ENCODE measurements at regions not wholly inside any gene's neighbourhood (a gene's known extent, or its start where the extent isn't known, plus 50 kb on each side); places are given as distances from the start of the nearest gene placed in this dataset.
"Not testable (repeated sequence)": the region's sequence is repeated elsewhere in the genome, so short reads cannot be mapped to it uniquely, and the experiment has no call there.

DNA sequence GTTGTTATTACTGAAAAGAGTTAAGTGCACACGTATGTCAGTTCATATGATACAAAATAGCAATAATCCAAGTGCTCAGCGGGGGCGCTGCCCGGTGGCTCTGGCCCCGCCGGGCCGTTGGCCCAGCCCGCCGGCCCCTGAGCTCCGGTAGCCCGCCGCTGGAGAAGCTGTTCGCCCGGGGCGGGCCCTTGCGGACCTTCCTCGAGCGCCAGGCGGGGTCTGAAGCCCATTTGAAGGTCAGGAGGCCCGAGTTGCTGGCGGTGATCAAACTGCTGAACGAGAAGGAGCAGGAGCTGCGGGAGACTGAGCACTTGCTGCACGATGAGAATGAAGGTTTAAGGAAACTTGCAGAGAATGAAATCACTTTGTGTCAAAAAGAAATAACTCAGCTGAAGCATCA, 599.0 kb downstream of the TRIML1 start:
- DNase-seq (ENCODE audit: low read depth), result not testable (repeated sequence)

DNA sequence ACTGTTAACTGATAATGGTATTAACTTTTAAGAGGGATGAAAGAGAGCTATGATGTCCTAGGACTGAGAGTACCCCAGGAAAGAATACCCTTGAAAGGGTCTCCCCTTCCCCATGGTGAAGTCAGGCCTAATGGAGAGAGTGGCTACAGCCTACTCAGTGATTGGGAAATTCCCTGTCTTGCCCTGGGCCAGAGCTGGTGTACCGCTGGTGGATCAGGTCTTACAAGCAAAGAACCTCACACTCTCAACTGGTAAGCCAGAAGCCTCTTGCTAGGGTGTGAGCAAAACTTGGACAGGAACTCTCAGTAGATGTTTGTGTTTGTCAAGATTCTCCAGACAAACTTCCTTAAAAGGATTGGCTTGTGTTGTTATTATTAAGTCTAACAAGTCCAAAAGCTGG, 600.9 kb downstream of the TRIML1 start:
- not testable (repeated sequence) for DNase-seq (ENCODE audit: low read depth)

DNA sequence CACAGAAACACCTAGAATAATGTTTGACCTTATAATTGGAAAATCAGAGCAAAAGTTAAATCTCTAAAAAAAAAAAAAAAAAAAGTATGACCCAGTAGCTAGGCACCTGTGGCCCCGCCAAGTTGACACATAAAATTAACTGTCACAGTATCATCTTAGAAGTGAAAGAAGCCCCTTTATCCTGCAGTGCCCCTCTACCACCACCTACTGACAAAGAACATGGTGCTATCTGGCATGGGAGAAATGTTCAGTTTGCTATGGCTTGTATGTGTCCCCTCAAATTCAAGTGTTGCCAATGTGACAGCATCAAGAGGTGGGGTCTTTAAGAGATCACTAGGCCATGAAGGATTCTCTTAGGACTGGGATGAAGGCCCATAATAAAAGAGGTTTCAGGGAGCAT, 601.5 kb downstream of the TRIML1 start:
- DNase-seq (ENCODE audit: low read depth), result not testable (repeated sequence)

DNA sequence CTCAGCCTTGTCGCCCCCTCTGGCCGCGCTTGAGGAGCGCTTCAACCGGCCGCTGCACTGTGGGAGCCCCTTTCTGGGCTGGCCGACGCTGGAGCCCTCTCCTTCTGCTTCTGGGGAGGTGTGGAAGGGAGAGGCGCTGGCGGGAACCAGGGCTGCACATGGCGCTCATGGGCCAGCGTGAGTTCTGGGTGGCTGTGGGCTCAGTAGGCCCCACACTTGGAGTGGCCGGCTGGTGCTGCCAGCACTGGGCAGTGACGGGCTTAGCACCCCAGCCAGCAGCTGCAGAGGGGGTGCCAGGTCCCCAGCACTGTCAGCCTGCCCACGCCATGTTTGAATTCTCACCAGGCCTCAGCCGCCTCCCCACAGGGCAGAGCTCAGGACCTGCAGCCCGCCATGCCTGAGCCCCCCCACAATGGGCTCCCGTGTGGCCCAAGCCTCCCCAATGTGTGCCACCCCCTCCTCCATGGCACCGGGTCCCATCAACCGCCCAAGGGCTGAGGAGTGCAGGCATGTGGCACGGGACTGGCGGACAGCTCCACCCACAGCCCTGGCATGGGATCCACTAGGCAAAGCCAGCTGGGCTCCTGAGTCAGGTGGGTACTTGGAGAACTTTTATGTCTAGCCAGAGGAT, 615.2 kb downstream of the TRIML1 start:
- DNase-seq (ENCODE audit: low read depth), result no peak

DNA sequence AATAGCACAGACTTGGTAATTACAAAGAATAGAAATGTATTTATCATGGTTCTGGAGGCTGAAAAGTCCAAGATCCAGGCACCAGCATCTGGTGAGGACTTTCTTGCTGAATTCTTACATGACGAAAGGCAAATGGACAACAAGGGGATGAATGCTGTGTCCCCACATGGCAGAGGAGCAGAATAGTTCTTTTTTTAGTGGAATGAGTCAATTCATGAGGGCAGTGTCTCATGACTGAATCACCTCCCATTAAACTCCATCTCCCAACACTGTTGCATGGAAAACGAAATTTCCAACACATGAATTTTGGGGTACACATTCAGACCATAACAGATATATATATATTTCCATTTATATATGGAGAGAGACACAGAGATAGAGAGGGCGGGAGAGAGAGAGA, 628.3 kb downstream of the TRIML1 start:
- no peak for DNase-seq (ENCODE audit: low read depth)

DNA sequence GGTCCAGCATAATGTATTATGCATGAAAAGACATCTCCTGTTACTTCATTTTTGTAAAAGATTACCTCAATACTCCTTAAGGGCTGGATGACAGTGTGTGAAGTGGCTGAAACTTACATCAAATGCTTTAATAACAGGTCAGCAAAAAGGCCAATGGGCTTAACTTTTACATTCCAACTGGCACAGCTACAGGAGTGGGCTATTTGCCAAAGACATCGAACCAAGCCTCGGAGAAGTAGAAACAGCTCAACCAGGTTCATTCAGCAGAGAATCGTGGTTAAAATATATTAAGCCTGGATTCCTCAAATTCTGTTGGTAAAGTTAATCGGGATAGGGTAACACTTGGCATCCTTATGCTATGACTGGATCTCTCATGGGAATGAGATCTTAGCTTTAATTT, 639.7 kb downstream of the TRIML1 start:
- DNase-seq (ENCODE audit: low read depth), result no peak

DNA sequence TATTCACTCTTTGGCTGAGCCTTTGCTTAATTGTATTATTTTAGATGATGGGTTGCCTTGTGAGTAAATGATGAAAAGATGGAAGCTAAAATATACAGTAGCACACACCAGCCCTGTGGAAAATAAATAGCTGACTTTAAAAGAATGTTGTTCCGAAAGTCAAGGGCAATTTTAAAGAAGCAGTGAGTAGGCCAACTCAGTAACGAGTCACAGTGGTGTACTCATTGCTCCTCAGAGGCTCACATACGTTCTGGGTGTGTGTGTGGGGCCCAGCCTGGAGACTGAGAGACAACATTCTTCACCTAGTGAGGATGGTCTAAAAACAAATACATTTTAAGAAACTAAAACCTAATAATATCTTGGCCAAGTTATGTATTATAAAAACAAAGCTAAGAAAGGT, 640.3 kb downstream of the TRIML1 start:
- no peak for DNase-seq (ENCODE audit: low read depth)

DNA sequence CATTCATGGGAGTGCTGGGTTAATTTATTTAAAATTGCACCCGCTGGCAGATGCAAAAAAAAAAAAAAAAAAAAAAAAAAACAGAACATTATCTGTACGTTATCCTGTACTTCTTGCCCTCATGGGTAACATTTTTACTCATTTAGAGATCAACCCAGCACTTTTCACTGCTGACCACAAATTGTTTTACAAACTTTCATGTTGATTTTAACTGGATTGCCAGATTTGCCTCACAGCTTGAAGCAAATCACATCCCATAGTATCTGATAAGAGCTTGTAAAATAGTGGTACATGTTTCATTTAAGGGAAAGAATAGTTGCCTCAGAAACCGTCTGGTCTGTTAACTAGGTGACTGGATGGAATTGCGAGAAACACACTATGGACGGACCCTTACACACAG, 640.8 kb downstream of the TRIML1 start:
- DNase-seq (ENCODE audit: low read depth), result no peak

DNA sequence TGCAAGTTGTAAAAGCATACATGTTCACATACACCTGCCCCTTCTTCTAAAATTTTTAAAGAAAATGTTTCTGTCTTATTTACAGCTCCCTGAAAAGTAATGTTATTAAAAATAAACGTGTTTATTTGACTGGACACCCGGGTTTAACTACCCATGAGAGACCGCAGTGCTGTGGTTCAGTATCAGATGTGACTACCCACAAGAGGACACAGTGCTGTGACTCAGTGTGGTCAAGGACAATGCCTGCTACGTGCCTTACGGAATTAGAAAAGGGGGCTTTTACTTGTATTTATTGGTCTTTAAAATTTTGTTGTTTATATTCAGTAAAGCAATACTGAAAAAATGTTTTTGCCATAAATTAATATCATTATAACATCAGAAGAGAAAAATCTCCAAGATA, 641.4 kb downstream of the TRIML1 start:
- DNase-seq (ENCODE audit: low read depth), result no peak

DNA sequence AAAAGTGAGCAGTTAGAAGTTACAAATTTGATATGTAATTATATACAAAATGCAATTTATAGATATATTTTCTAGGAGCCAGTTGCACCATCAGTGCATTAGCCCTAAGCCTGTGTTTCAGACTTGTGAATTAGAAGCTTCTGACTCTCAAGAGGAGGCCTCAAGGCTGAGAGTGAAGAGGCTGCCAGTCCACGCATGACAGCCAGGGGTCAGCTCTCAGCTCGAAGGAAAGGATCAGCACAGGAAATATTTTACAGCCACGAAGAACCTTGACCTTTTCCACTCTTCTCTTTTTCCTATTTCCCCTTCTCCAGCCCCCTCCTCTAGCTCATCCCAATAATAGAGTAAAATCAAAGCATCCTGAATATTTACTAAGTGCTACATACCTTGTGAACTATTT, 642.4 kb downstream of the TRIML1 start:
- no peak for DNase-seq (ENCODE audit: low read depth)

DNA sequence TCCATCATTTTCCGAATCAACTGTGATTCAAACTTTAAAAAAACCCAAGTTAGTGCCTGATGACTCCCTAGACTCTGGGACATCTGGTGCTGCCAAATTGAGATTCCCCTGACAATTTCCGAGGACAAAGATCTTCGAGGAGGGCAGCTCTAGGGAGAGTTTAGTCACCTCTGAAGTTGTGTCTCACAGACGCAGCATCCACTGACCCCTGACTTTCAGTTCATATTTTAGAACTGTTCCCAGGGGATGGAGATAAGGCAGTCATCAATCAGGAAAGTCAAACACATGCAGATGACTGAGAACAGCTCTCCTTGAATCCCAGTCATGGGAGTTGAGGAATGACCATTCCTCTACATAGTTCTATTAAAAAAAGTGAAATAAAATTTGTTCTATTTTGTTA, 643.9 kb downstream of the TRIML1 start:
- DNase-seq (ENCODE audit: low read depth), result no peak

DNA sequence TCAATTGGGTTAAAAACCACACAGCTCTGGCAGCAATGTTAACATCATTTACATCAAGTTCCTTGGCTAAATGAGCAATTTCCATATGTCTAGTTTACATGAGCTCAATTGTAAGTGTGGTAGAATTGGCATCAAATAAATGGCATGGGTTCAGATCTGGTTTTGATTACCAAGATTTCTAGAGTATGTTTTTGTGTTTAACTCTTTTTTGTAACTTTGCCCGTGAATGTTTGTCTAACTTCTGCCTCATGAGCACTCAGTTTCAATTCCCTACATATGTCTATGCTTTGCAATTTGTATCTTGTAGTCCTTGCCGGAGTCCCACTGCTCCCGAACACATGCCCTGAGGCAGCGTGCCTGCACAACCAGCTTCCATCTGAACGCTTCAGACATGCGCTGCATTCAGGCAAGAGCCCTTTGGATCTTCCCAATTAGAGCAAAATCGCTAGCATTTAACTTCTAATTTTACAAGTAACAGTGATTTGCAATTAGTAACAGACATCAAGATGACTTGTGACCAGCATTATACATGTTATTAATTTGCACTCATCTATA, 644.4 kb downstream of the TRIML1 start:
- DNase-seq (ENCODE audit: low read depth), result no peak

DNA sequence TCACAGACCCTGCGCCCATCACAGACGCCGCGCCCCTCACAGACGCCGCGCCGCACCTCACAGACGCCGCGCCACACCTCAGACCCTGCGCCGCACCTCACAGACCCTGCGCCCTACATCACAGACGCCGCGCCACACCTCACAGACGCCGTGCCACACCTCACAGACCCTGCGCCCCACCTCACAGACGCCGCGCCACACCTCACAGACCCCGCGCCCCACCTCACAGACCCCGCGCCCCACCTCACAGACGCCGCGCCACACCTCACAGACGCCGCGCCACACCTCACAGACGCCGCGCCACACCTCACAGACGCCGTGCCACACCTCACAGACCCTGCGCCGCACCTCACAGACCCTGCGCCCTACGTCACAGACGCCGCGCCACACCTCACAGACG, 657.4 kb downstream of the TRIML1 start:
- DNase-seq (ENCODE audit: low read depth), result not testable (repeated sequence)

DNA sequence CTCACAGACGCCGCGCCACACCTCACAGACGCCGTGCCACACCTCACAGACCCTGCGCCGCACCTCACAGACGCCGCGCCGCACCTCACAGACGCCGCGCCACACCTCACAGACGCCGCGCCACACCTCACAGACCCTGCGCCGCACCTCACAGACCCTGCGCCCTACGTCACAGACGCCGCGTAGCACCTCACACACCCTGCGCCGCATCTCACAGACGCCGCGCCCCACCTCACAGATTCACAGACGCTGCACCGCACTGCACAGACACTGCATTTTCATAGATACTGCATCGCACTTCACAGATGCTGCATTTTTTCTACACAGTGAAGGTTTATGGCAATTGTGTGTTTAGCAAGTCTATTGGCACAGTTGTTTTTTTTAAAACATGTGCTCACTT, 657.8 kb downstream of the TRIML1 start:
- DNase-seq (ENCODE audit: low read depth), result not testable (repeated sequence)

DNA sequence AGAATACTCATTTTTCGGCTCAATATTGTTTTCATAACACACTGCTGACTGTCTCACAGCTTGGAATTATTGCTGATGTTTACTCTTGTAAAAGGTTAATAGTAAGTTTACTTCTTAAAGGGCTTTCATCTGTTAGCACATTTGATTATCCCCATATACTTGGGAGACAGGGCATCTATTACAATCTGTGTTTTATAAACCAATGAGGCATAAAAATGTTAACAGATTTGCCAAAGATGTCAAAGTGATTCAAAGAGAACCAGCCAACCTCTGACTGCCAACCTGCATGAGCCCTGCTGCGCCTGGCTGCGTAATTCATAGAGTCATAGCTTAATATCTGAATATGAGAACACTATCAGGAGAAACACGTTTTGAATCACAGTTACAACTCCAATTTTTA, 665.6 kb downstream of the TRIML1 start:
- DNase-seq (ENCODE audit: low read depth), result no peak

DNA sequence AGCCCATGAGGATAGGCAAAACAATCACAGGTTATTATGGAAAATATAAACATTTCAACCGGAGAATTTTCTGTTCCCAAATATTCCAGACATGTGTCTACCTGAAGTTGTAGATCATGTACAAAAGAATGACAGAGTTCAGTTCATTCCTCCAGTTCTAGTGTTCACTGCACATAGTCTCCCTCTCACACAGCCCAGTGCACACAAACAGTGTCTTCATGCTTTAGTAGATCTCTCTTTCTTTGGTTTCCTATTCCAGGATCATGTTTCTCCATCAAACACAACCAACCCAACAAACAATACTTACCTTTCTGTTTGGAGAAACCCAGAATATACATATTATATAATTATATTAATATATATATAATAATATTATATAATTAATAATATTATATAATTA, 671.9 kb downstream of the TRIML1 start:
- DNase-seq (ENCODE audit: low read depth), result no peak

DNA sequence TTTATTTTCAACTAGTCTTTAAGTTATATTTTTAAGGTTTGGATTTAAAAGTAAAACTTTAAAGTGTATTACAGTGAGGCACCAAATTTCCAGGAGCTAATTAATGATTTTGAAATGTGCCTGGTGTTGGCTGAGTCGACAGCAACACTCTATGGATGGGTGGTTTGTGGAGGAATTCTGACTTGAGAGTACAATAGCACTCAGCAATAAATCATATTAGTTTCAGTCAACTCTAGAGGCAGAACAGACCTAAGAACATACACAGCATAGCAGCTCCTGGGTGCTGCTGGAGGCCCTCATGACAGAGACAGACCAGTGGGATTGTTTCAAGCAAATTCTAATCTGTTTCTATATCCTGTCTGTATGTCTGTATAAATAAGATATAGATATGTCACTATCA, 673.4 kb downstream of the TRIML1 start:
- no peak for DNase-seq (ENCODE audit: low read depth)

DNA sequence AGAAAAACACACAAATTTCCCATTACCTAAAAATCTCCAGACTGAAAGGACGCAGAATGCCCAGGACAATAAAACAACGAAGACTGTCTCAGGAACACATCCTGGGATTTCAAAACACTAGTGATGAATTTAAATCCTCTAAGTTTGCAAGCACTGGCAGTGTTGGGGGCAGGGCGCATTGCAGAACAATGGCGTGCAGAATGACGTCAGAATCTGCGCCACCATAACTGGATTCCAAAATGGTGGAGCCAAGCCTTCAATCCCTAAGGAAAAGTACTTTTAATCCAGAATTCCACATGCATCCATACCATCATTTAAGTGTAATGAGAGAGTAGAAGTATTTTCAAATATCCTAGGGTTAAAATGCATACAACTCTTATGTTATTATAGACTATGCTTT, 679.1 kb downstream of the TRIML1 start:
- no peak for DNase-seq (ENCODE audit: low read depth)

DNA sequence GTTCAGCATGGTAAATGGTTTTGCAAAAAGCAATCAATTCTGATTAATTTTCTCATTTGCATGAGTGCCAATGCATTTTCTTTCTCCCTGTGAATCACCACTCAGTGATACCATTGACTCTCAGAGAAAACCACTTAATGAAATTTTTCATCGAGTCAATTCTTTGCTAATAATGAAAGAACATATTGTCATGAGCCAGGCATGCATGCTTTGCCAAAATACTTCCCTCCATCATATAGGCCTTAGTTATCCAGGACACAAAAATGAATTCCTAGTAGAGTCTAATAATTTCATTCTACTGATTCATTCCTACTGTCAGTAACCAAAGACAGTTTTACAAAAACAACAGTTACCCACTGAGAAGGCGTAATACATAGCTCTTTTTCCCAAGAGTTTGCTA, 680.0 kb downstream of the TRIML1 start:
- DNase-seq (ENCODE audit: low read depth), result no peak

DNA sequence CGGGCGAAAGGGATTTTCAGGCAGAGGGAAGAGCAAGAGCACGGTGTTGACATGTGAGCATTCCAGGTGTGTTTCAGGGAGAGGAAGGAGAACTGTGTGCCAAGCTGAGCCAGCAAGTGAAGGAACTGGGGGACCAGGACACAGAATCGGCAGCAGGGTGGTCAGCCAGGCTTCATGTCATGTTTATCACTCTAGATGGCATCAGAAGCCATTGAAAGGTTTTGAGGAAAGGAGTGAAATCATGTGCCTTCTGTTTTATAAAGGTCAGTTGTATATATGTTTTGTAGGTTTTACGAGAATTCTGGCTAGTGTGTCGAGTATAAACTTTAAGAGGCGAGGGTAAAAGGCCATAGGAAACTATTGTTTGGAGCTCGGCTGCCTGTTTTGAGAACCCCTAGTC, 682.3 kb downstream of the TRIML1 start:
- DNase-seq (ENCODE audit: low read depth), result no peak

DNA sequence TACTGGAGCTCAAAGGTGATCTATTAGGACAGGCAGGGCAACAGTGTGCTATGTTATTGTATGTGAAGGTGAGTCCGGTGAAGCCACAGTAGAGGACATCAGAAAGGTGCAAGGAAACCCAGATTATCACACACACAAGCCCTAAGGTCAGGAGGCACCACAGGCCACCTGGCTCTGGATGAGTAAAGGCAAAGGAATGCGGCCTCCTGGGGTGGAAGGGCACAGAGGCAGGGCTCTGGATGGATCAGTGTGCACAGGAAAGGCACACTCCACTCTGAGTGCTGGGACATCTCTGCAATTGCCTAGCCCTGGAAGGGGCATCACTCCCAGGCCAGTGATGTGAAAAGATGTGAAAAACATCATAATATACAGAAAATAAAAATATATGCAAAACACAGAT, 683.5 kb downstream of the TRIML1 start:
- no peak for DNase-seq (ENCODE audit: low read depth)

DNA sequence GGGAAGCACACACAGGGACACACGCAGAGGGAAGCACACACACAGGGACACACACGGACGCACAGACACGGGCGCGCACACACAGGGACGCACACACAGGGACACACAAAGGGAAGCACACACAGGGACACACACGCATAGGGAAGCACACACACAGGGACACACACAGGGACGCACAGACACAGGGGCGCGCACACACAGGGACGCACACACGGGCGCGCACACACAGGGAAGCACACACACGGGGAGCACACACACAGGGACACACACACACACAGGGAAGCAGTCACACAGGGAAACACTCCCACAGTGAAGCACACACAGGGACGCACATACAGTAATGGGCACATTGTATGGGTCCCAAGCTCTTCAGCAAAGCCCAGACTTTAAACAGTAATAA, 685.3 kb downstream of the TRIML1 start:
- DNase-seq (ENCODE audit: low read depth), result no peak

DNA sequence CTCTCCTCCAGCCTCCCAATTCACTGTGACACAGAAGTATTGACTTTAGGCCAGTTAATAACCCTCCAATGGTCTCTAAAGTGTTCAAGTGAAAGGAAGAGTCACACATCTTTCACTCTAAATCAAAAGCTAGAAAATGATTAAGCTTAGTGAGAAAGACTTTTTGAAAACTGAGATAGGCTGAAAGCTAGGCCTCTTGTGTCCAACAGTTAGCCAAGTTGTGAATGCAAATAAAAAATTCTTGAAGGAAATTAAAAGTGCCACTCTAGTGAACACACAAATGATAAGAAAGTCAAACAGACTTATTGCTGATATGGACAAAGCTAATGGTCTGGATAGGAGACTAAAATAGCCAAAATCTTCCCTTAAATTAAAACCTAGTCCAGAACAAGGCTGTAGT, 687.2 kb downstream of the TRIML1 start:
- no peak for DNase-seq (ENCODE audit: low read depth)

DNA sequence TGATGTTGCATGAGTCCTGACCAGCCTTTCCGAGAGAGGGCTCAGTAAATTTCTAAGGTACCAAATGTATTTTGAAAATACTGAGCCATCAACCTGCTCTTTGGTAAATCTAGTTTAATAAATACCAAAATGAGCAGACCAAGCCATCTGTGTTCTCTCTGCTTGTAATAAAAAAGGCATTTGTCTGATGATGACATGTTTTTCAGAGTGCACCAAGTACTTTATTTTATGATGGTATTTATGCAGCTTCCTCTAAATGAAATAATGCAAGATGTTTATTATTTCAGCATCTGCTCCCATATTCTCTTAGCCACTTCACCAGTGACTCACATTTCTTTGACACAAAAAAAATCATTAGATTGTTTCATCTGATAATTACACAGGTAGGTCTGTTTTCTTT, 700.5 kb downstream of the TRIML1 start:
- DNase-seq (ENCODE audit: low read depth), result no peak

DNA sequence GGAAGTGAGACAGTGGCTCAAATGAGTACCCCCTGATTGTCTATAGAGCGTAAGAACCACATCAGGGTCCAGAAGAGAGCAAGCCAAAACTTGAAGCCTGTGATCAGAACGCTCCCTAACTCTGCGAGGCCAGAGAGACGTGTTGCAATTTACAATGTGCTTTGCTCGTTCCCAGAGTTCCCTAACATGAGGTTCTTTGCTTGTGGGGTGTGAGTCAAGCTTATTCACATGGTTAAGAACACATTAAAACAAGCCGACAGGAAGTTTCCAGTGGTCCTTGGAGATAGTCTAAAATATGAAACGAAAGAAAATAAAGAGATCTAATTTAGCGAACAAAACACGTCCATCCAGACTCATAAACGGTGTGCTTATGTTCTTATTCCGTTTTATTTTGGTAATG, 702.3 kb downstream of the TRIML1 start:
- DNase-seq (ENCODE audit: low read depth), result no peak

Data from activated T-cell treated with anti-CD3 and anti-CD28 coated beads for 48 hours (primary cell).